Activated CD4-positive, alpha-beta T cell treated with anti-CD3 and anti-CD28 coated beads, Interleukin-2, Interleukin-6, amounts not matched to agents 100 ng/mL and 50 ng/mL, durations not matched to agents 16 hours and 8 hours (primary cell): ENCODE measurements at regions not wholly inside any gene's neighbourhood (a gene's known extent, or its start where the extent isn't known, plus 50 kb on each side); places are given as distances from the start of the nearest gene placed in this dataset.

Experiments
- DNase-seq: peaks from one replicate; pipeline ENCODE4 v3.0.0-alpha.2; 2020

DNA sequence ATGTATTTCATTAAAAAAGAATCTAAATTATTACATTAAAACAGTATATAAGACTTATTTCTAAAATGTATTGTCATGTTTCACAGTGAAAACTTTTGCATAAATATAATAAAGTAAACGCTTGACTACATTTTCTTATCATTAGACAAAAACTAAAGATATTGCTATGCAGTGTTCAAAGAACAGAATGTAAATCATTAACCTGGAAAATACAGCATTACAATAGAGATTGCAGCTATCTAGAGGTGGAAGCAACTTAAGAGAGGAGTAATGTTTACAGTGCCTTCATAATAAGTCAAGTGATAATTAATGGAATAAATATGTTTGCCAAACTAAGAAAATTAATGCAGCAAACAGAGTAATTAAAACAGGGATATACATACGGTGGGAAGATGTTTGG, 940.9 kb downstream of the FSTL5 start:
- no peak for DNase-seq

DNA sequence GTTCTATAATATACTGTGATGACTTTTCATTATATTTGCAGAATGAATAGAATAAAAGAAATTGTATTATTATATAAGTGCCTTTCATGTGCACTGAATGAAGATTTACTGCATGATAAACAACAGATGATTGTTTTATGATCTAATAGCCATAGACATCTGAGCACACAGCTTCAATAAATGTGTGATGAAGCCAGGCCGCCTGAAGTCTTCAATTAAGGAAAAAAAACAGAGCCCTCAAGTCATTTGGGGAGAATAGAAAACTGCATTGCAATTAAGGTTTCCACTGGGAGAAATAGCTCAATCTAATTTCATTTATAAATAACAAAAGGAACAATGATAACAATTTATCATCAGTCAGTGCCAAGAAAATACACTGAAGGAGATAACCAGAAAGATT, 955.2 kb downstream of the FSTL5 start:
- no peak for DNase-seq

- DNase-seq, result no peak
Observed at GRCh38 chr4:161206528-161207080, 957.2 kb downstream of the FSTL5 start.

- DNase-seq, result no peak
Observed at GRCh38 chr4:161203865-161204264, 959.9 kb downstream of the FSTL5 start.

DNA sequence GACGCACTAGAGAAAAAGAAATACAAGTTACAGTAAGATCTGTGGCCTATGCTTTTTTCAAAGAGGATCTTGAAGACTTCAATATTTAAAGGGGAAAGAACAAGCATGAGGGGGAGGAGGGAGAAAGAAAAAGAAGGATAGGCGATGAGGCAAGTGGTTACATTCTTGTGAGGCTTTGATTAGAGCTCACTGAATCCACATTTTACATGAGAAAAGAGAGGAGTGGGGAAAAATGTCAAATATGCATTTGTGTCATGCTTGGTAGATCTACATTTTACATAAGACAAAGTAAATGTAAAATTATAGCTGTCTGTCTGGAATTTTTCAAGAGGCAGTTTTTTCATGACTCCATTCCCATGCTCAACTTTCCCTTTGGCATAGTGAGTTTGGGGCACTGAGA, 965.9 kb downstream of the FSTL5 start:
- no peak for DNase-seq

DNA sequence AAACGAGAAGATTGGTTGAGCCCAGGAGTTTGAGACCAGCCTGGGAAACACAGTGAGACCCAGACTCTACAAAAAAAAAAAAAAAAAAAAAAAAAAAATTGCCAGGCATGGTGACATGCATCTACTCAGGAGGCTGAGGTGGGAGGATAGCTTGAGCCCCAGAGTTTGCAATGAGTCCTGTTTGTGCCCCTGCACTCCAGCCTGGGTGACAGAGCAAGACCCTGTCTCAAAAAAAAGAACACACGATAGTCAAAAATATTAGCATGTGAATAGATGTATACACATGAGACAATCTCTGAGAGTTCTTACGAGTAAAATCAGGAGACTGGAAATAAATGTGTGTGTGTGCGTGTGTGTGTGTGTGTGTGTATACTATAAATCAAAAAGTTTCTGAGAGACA, 966.3 kb downstream of the FSTL5 start:
- no peak for DNase-seq

GRCh38 chr4:161189286-161190134, 974.3 kb downstream of the FSTL5 start:
- no peak for DNase-seq

- DNase-seq, result no peak
Observed at GRCh38 chr4:161188578-161188977, 975.2 kb downstream of the FSTL5 start.

DNA sequence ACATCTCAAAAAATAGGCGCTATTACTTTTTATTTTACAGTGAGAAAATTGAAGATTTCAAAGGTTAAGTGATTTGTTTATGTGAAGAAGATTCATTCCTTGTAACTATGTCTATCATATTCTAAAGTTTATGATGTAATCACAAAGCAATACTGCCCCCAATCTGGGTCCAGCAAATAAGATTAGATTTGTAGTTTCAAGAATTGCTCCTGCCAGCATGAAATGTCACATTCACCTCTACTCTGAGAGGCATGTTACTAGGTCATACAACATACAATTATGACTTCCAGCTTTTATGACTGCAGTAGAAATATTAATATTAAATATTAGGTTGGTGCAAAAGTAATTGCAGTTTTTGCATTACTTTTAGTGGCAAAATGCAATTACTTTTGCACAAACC, 976.2 kb downstream of the FSTL5 start:
- DNase-seq, result no peak

DNA sequence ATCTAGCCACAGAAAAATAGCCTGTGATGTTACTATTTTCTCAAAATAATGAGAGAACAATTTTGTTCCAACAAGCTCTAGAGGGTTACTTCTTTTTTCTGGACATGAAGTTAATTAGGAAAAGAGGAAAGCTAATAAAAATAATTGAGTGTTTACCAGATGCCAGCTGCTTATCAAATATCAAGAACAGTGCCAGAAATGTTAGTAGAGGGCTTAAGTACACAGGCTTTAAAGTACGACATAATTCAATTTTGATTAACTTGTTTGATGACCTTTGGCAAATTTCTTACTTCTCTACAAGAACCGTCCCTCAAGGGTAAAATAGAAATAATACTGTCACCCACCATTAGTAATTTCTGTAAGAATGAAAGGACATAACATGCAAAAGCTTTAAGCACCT, 977.0 kb downstream of the FSTL5 start:
- no peak for DNase-seq

GRCh38 chr4:161186012-161186411, 977.8 kb downstream of the FSTL5 start:
- no peak for DNase-seq

DNA sequence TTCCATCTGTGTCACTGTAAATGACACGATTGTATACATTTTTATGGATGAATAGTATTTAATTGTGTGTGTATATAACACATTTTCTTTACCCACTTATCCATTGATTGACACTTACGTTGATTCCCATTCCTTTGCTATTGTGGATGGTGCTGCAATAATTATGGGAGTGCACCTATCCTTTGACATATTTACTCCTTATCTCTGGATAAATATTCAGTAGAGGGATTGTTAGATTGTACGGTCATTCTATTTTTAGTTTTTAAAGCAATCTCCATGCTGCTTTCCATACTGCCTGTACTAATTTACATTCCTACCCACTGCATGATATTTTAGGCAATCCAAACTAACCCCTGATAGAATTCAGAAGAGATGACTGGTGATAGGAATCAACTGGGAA, 980.1 kb downstream of the FSTL5 start:
- no peak for DNase-seq

- no peak for DNase-seq
Observed at GRCh38 chr4:161182913-161183312, 980.9 kb downstream of the FSTL5 start.

DNA sequence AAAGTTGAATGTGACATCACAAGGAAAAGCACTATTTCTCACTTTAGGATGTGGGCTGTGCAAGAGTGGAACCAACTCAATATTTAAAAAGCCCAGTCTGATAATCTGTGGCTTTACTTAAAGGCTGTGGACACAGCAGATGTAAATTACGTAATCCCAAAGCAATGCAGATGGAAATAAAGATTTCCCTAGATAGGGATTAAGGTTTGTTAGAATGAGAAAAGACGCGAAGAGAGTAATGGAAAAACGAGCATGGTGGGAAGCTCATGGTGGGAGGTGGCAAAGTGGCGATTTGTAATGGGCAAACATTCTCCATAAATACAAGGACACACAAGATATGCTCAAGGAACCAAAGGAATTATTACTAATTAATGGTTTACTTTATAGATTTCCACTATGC, 985.5 kb downstream of the FSTL5 start:
- no peak for DNase-seq

DNA sequence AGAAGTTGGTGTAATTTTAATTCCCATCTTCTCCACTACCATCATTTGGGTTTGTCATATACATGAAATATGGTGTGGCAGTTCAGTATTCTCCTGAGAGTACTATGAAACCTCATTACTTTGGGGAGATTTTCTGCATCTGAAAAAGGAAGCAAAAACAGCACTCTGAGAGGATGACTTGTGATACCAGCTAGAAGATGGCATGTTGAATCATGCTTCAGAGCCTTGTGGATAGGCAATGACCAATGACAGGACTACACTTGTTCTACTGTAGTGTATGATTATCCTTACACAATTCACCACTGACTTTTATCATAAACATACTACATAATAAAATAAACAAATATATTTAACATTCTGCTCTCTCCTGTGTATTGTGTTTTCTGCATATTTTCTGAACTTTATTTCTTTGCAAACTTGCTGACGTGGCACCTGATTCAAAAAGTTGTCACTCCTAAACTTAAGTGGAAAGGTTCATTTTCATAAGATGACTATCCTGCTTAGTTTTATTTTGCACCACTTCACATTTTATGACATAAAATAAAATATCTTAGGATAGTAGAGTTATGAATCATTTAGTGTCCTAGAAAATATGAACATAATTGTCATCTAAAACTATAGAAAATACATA, 991.3 kb downstream of the FSTL5 start:
- DNase-seq, result no peak

DNA sequence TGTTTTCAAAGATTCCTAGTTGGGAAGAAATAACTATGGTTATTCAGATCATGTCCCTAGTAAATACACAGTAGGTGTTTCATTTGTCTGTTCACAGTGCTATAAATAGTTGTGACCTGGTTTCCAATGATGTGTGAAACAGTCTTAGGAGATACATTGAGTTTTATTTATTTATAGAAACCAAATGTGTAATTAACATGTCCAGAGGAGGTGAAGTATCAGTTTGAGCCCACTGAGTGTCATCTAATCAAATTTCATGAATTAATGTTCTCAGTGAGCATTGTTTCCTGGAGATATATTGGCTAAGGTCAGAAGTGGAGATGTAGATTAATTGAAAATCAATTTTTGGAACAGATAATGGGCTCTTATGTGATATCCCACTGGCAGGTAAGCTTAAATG, 996.3 kb downstream of the FSTL5 start:
- DNase-seq, result no peak

DNA sequence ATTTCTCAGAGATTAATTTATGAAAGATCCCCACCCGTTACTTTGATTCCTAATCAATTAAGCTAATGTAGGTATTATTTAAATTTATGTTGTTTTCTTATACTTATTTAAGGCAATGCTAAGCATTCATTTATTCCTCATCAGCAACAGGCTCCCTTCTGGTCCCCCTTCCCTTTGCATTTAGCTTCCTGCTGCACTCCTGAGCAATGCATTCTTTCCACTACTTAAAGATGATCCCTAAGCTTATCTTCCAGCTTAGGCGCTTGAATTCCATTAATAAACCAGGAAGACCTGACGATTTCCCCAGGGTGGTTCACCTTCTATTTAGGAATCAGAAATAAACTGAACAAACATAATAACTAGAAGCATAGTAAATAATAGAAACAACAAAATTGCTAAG, 1003.1 kb downstream of the FSTL5 start:
- DNase-seq, result no peak

DNA sequence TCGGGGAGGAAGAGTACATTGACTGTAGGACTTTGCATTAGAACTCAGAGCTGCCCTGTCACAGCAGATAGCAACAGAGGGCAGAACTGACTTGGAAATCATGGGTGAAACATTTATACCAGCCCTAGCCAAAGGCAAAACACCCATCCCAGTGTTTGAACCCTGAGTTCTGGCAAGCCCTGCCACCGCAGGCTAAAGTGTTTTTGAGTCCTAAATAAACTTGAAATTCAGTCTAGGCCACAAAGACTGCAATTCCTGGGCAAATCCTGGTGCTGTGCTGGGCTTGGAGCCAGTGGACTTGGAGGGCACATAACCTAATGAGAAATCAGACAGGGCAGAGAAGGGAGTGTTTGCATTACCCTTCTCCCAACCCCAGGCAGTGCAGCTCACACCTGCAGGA, 1015.7 kb downstream of the FSTL5 start:
- no peak for DNase-seq

DNA sequence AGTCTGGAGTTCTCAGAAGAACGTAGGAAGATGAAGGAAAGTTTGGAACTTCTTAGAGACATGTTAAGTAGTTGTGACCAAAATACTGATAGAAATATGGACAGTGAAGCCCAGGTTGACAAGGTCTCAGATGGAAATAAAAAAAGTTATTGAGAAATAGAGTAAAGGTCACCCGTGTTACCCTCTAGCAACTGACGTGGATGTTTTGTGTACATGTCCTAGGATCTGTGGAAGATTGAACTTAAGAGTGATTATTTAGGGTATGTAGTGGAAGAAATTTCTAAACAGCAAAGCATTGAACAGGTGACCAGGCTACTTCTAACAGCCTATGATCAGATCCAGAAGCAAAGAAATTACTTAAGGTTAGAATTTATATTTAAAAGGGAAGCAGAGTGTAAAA, 1020.4 kb downstream of the FSTL5 start:
- no peak for DNase-seq

GRCh38 chr4:161134795-161135194, 1029.0 kb downstream of the FSTL5 start:
- no peak for DNase-seq

DNA sequence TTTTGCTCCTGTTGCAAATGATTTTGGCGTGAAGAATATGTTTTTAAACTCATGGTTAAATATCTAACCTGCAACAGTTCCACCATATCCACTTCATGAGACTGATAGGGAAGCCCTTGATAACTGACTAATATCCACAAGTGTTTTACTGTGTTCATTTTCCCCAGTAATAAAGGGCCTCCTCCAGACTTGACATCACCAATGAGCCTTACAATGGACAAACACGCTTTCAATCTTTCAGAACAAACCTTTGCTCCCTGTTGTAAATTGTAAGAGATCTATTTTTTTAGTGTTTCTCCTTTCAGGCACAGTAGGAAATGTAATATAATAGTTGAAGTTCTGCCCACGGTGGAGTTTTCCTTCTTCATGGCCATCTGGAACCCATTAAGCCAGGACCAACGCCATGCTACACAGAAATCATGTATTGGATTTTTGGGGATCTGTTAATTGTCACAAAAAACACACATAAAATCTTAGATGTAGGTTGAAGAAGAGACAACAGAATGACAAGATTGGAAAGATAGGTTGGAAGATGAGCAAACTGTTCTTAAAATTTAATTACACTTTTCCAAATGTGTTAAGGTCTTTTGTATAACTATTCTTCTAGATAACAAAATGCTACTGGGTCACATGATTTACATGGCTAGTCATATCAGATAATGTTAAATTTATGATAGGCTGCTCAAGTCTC, 1030.1 kb downstream of the FSTL5 start:
- no peak for DNase-seq

GRCh38 chr4:161132715-161133425, 1030.9 kb downstream of the FSTL5 start:
- DNase-seq, result no peak

DNA sequence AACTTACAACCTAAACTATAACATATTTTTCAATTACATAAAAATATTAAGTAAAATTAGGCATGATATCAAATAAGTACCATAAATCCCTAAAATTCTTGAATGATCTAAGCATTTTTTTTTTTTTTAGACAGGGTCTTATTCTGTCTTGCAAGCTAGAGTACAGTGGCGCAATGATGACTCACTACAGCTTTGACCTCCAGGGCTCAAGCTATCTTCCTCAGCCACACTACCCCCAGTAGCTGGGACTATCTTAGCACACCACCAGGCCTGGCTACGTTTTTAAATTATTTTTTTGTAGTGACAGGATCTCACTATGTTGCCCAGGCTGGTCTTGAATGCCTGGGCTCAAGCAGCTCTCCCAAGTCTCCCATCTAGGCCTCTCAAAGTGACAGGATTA, 1042.3 kb downstream of the FSTL5 start:
- no peak for DNase-seq
